ENCODE measurements at regions not wholly inside any gene's neighbourhood (a gene's known extent, or its start where the extent isn't known, plus 50 kb on each side); places are given as distances from the start of the nearest gene placed in this dataset.

DNA sequence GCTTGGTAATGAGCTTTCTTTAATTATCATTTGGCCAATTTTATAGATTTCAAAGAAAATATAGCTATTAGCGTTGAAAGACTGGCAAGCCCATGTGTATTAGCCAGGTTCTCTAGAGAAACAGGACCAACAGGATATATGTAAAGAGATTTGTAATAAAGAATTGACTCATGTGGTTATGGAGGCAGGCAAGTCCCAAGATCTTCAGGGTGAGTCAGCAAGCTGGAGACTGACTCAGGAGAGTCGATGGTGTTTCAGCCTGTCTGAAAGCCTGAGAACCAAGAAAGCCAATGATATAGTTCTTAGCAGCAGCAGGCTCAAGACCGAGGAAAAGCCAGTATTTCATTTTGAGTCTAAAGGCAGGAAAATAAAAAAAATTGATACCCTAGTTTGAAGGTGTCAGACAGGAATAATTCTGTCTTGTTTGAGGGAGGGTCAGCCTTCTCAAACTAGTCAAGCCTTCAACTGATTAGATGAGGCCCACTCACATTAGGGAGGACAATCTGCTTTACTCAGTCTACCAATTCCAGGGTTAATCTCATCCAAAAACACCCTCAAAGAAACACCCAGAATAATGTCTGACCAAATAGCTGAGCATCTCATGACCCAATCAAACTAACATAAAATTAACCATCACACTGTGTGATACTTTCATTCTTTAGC is 78.3 kb upstream of the CRIM1 start:
- Histone ChIP-seq H3K9me3 (peaks cover 0 to 13% (median 0%) of the 10 kb centered on the region in 4 donors), H3K27ac (no peak overlapping the region), H3K4me1 (no peaks in the 10 kb centered on the region), H3K4me3 (no peak overlapping the region), H3K27me3 (no peaks in the 10 kb centered on the region), H3K36me3 (no peaks in the 10 kb centered on the region)
- DNase-seq (ENCODE audit: low spot score in 2 of 2) = no peak
- 80 to 86% methylated on average over 3 of the region's 3 CpGs for WGBS, 2 donors
- TF ChIP-seq CTCF (IDR thresholded peaks at IDR 0.05) (no peak), EP300 (IDR thresholded peaks at IDR 0.05) (no peak), POLR2A (IDR thresholded peaks at IDR 0.05) (no peak)

GRCh38 chr2:36271266-36271665 is 84.3 kb upstream of the CRIM1 start:
- Histone ChIP-seq H3K9me3 (peaks cover 0 to 13% (median 5%) of the 10 kb centered on the region in 4 donors), H3K36me3 (no peaks in the 10 kb centered on the region), H3K4me3 (no peak overlapping the region), H3K27ac (no peak overlapping the region), H3K4me1 (no peaks in the 10 kb centered on the region), H3K27me3 (no peaks in the 10 kb centered on the region)
- no peak for TF ChIP-seq EP300 (IDR thresholded peaks at IDR 0.05)
- no peak for TF ChIP-seq CTCF (IDR thresholded peaks at IDR 0.05)
- TF ChIP-seq POLR2A (IDR thresholded peaks at IDR 0.05) = no peak
- DNase-seq (ENCODE audit: low spot score in 2 of 2) = no peak
- 67 to 77% methylated on average over 1 of the region's 1 CpG for WGBS, 2 donors

- DNase-seq (ENCODE audit: low spot score in 2 of 2) = no peak
These were observed 84.8 kb upstream of the CRIM1 start for GRCh38 chr2:36270758-36271157.

DNA sequence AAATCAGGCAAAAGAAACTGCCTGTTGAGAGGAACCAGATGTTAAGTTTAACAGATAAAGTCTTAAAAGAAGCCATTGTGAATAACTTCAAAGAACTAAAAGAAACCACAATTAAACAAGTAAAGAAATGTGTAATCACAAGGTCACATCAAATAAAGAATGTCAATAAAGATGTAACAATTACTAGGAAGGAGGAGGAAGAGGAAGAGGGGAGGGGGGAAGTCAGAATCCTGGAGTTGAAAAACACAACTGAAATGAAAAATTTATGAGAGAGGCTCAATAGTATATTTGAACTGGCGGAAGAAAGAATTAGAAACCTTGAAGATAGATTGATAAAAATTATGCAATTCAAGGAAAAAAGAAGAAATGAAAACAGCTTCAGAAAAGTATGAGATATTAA is 88.4 kb upstream of the CRIM1 start:
- 93% methylated on average over 1 of the region's 1 CpG for WGBS, 2 donors
- TF ChIP-seq EP300 (IDR thresholded peaks at IDR 0.05) = no peak
- TF ChIP-seq CTCF (IDR thresholded peaks at IDR 0.05) = no peak
- no peak for TF ChIP-seq POLR2A (IDR thresholded peaks at IDR 0.05)
- H3K27me3 ChIP-seq = no peaks in the 10 kb centered on the region
- DNase-seq (ENCODE audit: low spot score in 2 of 2) = no peak
- no peak overlapping the region for H3K27ac ChIP-seq
- no peak overlapping the region for H3K4me3 ChIP-seq
- no peaks in the 10 kb centered on the region for H3K36me3 ChIP-seq
- peaks cover 0 to 13% (median 5%) of the 10 kb centered on the region in 4 donors for H3K9me3 ChIP-seq
- H3K4me1 ChIP-seq = no peaks in the 10 kb centered on the region

More at GRCh38 chr2:36270758-36271157, 84.8 kb upstream of the CRIM1 start:
- 48 to 54% methylated on average over 5 of the region's 5 CpGs for WGBS, 2 donors
- no peaks in the 10 kb centered on the region for H3K27me3 ChIP-seq
- H3K4me1 ChIP-seq = no peaks in the 10 kb centered on the region
- no peak overlapping the region for H3K27ac ChIP-seq
- TF ChIP-seq POLR2A (IDR thresholded peaks at IDR 0.05) (no peak), CTCF (IDR thresholded peaks at IDR 0.05) (no peak), EP300 (IDR thresholded peaks at IDR 0.05) (no peak)
- H3K4me3 ChIP-seq = no peak overlapping the region
- no peaks in the 10 kb centered on the region for H3K36me3 ChIP-seq
- H3K9me3 ChIP-seq = peaks cover 0 to 13% (median 5%) of the 10 kb centered on the region in 4 donors

- Histone ChIP-seq H3K27ac (no peak overlapping the region), H3K4me1 (no peaks in the 10 kb centered on the region), H3K4me3 (no peak overlapping the region), H3K27me3 (no peaks in the 10 kb centered on the region), H3K36me3 (no peaks in the 10 kb centered on the region), H3K9me3 (peaks cover 0 to 13% (median 5%) of the 10 kb centered on the region in 4 donors)
- 88 to 89% methylated on average over 2 of the region's 2 CpGs for WGBS, 2 donors
- DNase-seq (ENCODE audit: low spot score in 2 of 2) = no peak
- TF ChIP-seq POLR2A (IDR thresholded peaks at IDR 0.05) (no peak), CTCF (IDR thresholded peaks at IDR 0.05) (no peak), EP300 (IDR thresholded peaks at IDR 0.05) (no peak)
These were observed 88.9 kb upstream of the CRIM1 start for GRCh38 chr2:36266536-36267121.

Data from tibial nerve (tissue), 4 donors.